ENCODE measurements at regions not wholly inside any gene's neighbourhood (a gene's known extent, or its start where the extent isn't known, plus 50 kb on each side); places are given as distances from the start of the nearest gene placed in this dataset.

DNA sequence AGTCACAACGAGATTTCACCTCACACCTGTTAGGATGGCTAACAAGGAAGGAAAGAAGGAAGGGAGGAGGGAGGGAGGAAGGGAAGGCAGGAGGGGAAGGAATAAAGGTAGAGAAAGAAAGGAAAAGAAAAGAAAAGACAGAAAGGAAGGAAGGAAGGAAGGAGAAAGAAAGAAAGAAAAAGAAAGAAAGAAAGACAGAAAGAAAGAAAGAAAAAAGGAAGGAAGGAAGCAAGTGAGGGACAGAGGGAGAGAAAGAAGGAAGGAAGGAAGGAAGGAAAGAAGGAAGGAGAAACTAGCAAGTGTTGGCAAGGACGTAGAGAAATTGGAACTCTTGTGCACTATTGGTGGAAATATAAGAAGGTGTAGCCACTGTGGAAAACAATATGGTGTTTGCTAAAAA, 52.2 kb downstream of the CCDC185 start:
- no peaks in the 10 kb centered on the region for H3K36me3 ChIP-seq (ENCODE audit: control insufficient read depth, insufficient read depth, low read length)
- no peaks in the 10 kb centered on the region for H3K9me3 ChIP-seq (replicated peaks; ENCODE audit: control insufficient read depth, low read depth, low read length)
- peaks cover 6% of the 10 kb centered on the region for H3K27me3 ChIP-seq (ENCODE audit: control insufficient read depth, insufficient read depth, low read length)
- no peak for DNase-seq
- H3K4me1 ChIP-seq (ENCODE audit: control insufficient read depth, insufficient read depth, low read length): no peaks in the 10 kb centered on the region
- WGBS (ENCODE audit: insufficient coverage): no CpG with 5 or more reads among the region's 2 CpGs
- H3K4me3 ChIP-seq (ENCODE audit: low read length): no peak overlapping the region
- H3K27ac ChIP-seq (ENCODE audit: low read length): no peak overlapping the region

DNA sequence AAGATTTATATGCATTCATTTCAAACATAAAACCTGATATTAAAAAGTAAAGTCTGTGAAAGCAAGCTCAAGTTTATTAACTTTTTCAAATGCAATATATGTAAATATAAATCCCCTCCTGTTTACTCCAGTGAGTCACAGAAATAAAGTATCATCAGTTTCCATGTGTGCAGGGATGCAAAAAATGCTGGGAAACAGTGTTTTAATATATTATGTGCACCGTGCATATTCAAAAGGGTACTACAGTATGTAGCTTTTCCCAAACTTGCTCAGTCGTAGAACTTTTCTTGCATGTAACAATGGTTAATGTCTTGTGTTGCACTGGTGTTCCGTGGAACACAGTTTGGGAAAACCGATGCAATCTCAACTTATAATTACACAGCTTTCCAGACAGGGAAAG, 60.7 kb downstream of the CCDC185 start:
- Histone ChIP-seq H3K9me3 (replicated peaks; ENCODE audit: control insufficient read depth, low read depth, low read length) (no peaks in the 10 kb centered on the region), H3K4me1 (ENCODE audit: control insufficient read depth, insufficient read depth, low read length) (no peaks in the 10 kb centered on the region), H3K36me3 (ENCODE audit: control insufficient read depth, insufficient read depth, low read length) (no peaks in the 10 kb centered on the region), H3K27ac (ENCODE audit: low read length) (no peak overlapping the region), H3K4me3 (ENCODE audit: low read length) (no peak overlapping the region), H3K27me3 (ENCODE audit: control insufficient read depth, insufficient read depth, low read length) (no peaks in the 10 kb centered on the region)
- no peak for DNase-seq
- 100% methylated on average over 1 of the region's 4 CpGs for WGBS (ENCODE audit: insufficient coverage)

GRCh38 chr1:223454959-223455358, 61.7 kb downstream of the CCDC185 start:
- H3K27ac ChIP-seq (ENCODE audit: low read length): no peak overlapping the region
- H3K4me3 ChIP-seq (ENCODE audit: low read length): no peak overlapping the region
- H3K9me3 ChIP-seq (replicated peaks; ENCODE audit: control insufficient read depth, low read depth, low read length): no peaks in the 10 kb centered on the region
- no peaks in the 10 kb centered on the region for H3K4me1 ChIP-seq (ENCODE audit: control insufficient read depth, insufficient read depth, low read length)
- WGBS (ENCODE audit: insufficient coverage): no CpG with 5 or more reads among the region's 2 CpGs
- DNase-seq: no peak
- no peaks in the 10 kb centered on the region for H3K27me3 ChIP-seq (ENCODE audit: control insufficient read depth, insufficient read depth, low read length)
- H3K36me3 ChIP-seq (ENCODE audit: control insufficient read depth, insufficient read depth, low read length): no peaks in the 10 kb centered on the region

GRCh38 chr1:223455470-223455869, 62.3 kb downstream of the CCDC185 start:
- Histone ChIP-seq H3K36me3 (ENCODE audit: control insufficient read depth, insufficient read depth, low read length) (no peaks in the 10 kb centered on the region), H3K4me3 (ENCODE audit: low read length) (no peak overlapping the region), H3K27ac (ENCODE audit: low read length) (no peak overlapping the region), H3K27me3 (ENCODE audit: control insufficient read depth, insufficient read depth, low read length) (no peaks in the 10 kb centered on the region), H3K9me3 (replicated peaks; ENCODE audit: control insufficient read depth, low read depth, low read length) (no peaks in the 10 kb centered on the region), H3K4me1 (ENCODE audit: control insufficient read depth, insufficient read depth, low read length) (no peaks in the 10 kb centered on the region)
- 71% methylated on average over 1 of the region's 1 CpG for WGBS (ENCODE audit: insufficient coverage)
- no peak for DNase-seq

DNA sequence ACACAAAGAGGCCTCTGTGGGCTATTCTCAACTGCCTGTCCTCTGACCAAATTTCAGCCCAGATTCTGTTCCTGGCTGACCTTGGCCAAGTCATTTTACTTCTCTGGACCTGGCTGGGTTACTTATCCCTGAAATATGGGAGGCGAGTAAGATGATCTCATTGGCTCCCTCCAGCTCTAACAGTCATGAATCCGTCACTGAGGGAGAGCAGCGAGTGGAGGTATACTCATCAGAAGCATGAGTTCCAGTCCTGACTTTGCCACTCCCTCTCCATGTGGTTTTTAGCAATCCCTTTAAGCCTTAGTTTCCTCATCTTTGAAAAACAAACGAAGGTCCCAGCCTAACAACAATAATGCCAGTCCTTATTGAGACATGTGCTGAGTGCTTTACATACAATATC, 63.5 kb downstream of the CCDC185 start:
- H3K27ac ChIP-seq (ENCODE audit: low read length): no peak overlapping the region
- WGBS (ENCODE audit: insufficient coverage): 93% methylated on average over 3 of the region's 4 CpGs
- no peaks in the 10 kb centered on the region for H3K36me3 ChIP-seq (ENCODE audit: control insufficient read depth, insufficient read depth, low read length)
- no peaks in the 10 kb centered on the region for H3K9me3 ChIP-seq (replicated peaks; ENCODE audit: control insufficient read depth, low read depth, low read length)
- H3K27me3 ChIP-seq (ENCODE audit: control insufficient read depth, insufficient read depth, low read length): no peaks in the 10 kb centered on the region
- no peak for DNase-seq
- H3K4me3 ChIP-seq (ENCODE audit: low read length): no peak overlapping the region
- no peaks in the 10 kb centered on the region for H3K4me1 ChIP-seq (ENCODE audit: control insufficient read depth, insufficient read depth, low read length)

DNA sequence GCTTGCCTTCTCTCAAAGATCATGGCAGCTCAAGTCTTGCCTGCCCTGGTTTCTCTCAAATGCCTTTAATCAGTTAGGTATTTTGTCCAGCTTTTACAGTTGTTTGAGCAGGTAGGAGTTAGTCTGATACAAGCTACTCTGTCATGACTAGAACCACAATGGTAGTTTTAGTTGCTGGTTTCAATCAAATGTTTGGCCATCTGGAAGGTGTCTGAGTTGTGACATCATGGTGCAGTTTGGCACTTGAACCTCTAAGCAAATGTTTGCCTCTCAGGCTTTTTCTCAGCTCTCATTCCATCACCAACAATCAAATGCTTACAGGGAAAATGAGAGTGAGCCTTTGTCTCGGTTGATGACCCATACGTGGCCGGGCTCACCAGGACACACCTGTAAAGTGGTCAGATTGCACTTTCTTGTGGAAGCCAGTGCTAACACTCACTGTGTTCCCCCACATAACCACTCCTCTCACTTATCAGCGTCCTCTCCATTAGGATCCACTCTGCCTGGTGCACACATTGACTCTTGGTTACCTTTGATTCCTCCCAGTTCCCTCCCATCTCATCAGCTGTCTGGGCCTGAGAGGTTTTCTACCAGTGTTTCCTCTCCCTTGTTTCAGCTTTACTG, 67.5 kb downstream of the CCDC185 start:
- H3K4me1 ChIP-seq (ENCODE audit: control insufficient read depth, insufficient read depth, low read length): no peaks in the 10 kb centered on the region
- 50% methylated on average over 4 of the region's 4 CpGs for WGBS (ENCODE audit: insufficient coverage)
- no peak overlapping the region for H3K4me3 ChIP-seq (ENCODE audit: low read length)
- no peaks in the 10 kb centered on the region for H3K27me3 ChIP-seq (ENCODE audit: control insufficient read depth, insufficient read depth, low read length)
- no peak overlapping the region for H3K27ac ChIP-seq (ENCODE audit: low read length)
- no peak for DNase-seq
- H3K9me3 ChIP-seq (replicated peaks; ENCODE audit: control insufficient read depth, low read depth, low read length): no peaks in the 10 kb centered on the region
- H3K36me3 ChIP-seq (ENCODE audit: control insufficient read depth, insufficient read depth, low read length): no peaks in the 10 kb centered on the region

DNA sequence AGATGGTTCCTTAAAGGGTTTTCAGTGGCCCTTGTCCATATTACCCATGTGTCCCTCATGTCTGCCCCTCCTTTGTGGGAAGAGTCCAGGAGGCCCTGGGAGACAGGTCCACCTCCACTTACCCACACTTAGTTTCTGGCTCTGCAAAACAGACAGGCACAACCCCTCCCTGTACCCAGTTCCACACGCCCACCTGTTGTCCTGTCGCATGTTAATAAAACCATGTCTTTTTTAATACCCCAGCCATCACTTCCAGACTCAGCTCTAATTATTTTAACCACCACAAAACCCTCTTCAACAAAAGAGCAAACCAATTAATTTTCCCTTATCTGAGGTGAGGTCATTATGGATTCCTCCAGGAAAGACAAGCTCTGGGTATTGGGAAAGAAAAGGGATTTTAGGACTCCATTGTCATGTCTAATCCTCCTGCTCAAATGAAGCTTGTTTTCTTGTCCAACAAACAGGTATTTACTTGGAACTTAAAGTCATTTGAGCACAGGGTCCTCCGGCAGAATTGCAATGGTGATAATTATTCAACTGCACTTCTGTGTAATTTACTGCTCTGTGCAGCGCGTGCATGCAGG, 68.9 kb downstream of the CCDC185 start:
- WGBS (ENCODE audit: insufficient coverage): no CpG with 5 or more reads among the region's 5 CpGs
- no peaks in the 10 kb centered on the region for H3K36me3 ChIP-seq (ENCODE audit: control insufficient read depth, insufficient read depth, low read length)
- no peak overlapping the region for H3K4me3 ChIP-seq (ENCODE audit: low read length)
- H3K27ac ChIP-seq (ENCODE audit: low read length): no peak overlapping the region
- no peaks in the 10 kb centered on the region for H3K9me3 ChIP-seq (replicated peaks; ENCODE audit: control insufficient read depth, low read depth, low read length)
- H3K27me3 ChIP-seq (ENCODE audit: control insufficient read depth, insufficient read depth, low read length): no peaks in the 10 kb centered on the region
- DNase-seq: no peak
- no peaks in the 10 kb centered on the region for H3K4me1 ChIP-seq (ENCODE audit: control insufficient read depth, insufficient read depth, low read length)

- no peaks in the 10 kb centered on the region for H3K27me3 ChIP-seq (ENCODE audit: control insufficient read depth, insufficient read depth, low read length)
- WGBS (ENCODE audit: insufficient coverage): 90% methylated on average over 2 of the region's 3 CpGs
- no peaks in the 10 kb centered on the region for H3K4me1 ChIP-seq (ENCODE audit: control insufficient read depth, insufficient read depth, low read length)
- no peak overlapping the region for H3K27ac ChIP-seq (ENCODE audit: low read length)
- H3K4me3 ChIP-seq (ENCODE audit: low read length): no peak overlapping the region
- no peaks in the 10 kb centered on the region for H3K36me3 ChIP-seq (ENCODE audit: control insufficient read depth, insufficient read depth, low read length)
- no peak for DNase-seq
- H3K9me3 ChIP-seq (replicated peaks; ENCODE audit: control insufficient read depth, low read depth, low read length): no peaks in the 10 kb centered on the region
These were observed 69.7 kb downstream of the CCDC185 start for GRCh38 chr1:223462866-223463404.

DNA sequence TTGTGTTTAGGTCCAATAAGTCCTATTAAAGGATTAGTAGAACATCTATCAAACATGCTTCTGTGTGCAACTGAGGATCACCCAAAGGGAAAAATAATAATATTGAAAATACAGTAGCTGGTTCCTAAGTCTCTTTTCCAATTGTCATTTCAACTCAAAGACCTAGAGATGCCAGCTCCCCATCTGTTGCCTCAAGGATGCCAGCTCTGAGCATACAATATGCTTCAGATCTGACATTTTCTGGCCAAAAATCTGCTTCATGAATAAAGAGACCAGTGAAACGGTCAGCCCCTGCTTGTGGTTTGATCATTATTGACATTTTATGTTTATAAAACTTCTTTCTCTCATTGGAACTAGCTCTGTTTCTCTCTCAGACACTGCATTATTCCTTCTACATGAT, 72.9 kb downstream of the CCDC185 start:
- peak; percentile 14 for DNase-seq
- WGBS (ENCODE audit: insufficient coverage): no CpG with 5 or more reads among the region's 1 CpG
- no peaks in the 10 kb centered on the region for H3K4me1 ChIP-seq (ENCODE audit: control insufficient read depth, insufficient read depth, low read length)
- no peak overlapping the region for H3K27ac ChIP-seq (ENCODE audit: low read length)
- peaks cover 2% of the 10 kb centered on the region for H3K27me3 ChIP-seq (ENCODE audit: control insufficient read depth, insufficient read depth, low read length)
- no peak overlapping the region for H3K4me3 ChIP-seq (ENCODE audit: low read length)
- no peaks in the 10 kb centered on the region for H3K36me3 ChIP-seq (ENCODE audit: control insufficient read depth, insufficient read depth, low read length)
- no peaks in the 10 kb centered on the region for H3K9me3 ChIP-seq (replicated peaks; ENCODE audit: control insufficient read depth, low read depth, low read length)

DNA sequence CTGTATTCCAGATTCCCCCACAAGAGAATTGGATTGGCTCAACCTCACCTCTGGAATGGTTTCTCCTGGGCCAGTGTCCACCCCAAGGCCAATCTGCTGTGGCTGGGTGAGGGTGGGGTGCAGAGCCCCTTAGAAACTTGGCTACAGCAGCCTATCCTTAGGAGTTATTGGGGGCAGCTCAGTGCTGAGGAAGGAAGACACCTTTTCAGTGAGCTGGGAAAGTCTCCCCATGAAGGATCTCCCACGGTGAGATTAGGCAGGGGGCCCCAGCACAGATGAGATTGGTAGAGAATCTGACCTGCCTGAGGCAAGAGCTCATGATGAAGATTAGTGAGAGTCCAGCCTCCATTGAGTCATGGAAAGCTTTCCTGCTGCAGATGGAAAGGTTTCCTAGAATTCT, 78.4 kb downstream of the CCDC185 start:
- 100% methylated on average over 1 of the region's 1 CpG for WGBS (ENCODE audit: insufficient coverage)
- H3K4me1 ChIP-seq (ENCODE audit: control insufficient read depth, insufficient read depth, low read length): no peaks in the 10 kb centered on the region
- H3K4me3 ChIP-seq (ENCODE audit: low read length): no peak overlapping the region
- peaks cover 12% of the 10 kb centered on the region for H3K27me3 ChIP-seq (ENCODE audit: control insufficient read depth, insufficient read depth, low read length)
- no peak overlapping the region for H3K27ac ChIP-seq (ENCODE audit: low read length)
- no peak for DNase-seq
- H3K36me3 ChIP-seq (ENCODE audit: control insufficient read depth, insufficient read depth, low read length): no peaks in the 10 kb centered on the region
- no peaks in the 10 kb centered on the region for H3K9me3 ChIP-seq (replicated peaks; ENCODE audit: control insufficient read depth, low read depth, low read length)
